GM12878 (cell line): ENCODE measurements at regions not wholly inside any gene's neighbourhood (a gene's known extent, or its start where the extent isn't known, plus 50 kb on each side); places are given as distances from the start of the nearest gene placed in this dataset.

ENCODE experiments used
- ATAC-seq: fragments of 200-7000 bp; cut with Tn5 transposase; 3 replicates; pipeline ENCODE4 v1.9.1; 2020; ENCODE audit warnings: mild to moderate bottlenecking, moderate library complexity
- BruUV-seq: library from RNA; stranded (reverse); fragments of 400-500 nt; replicated peaks from 2 replicates; lab custom pipeline; 2021; lab: Mats Ljungman, UMichigan
- CTCF ChIA-PET: fragments of 300-600 bp; sonication (Branson Sonifier 250); formaldehyde crosslinking; extraction: SDS; loops from one replicate; lab custom pipeline; 2021; ENCODE audit warnings: inconsistent platforms; lab: Yijun Ruan, JAX
- POLR2A ChIA-PET: fragments of 350-600 bp; formaldehyde crosslinking; extraction: SDS; loops from one replicate; lab custom pipeline; 2021; ENCODE audit warnings: inconsistent platforms; lab: Charles Lee
- RAD21 ChIA-PET: fragments of 300-600 bp; sonication (Branson Sonifier 250); formaldehyde crosslinking; loops from one replicate; lab custom pipeline; 2023; ENCODE audit warnings: antibody characterized with exemption; ENCODE audit not compliant: unreplicated experiment; lab: Charles Lee
- SMC1A ChIA-PET: fragments of 300-600 bp; sonication (Branson Sonifier 250); formaldehyde crosslinking; loops from one replicate; lab custom pipeline; 2023; ENCODE audit not compliant: unreplicated experiment, uncharacterized antibody; lab: Charles Lee
- DNase-seq: peaks from one replicate; pipeline ENCODE4 v3.0.0-alpha.2; 2011; ENCODE audit warnings: low read depth, low spot score
- FAIRE-seq: peaks from 3 replicates; lab custom pipeline; 2011; peaks lifted over from hg19 to GRCh38; lab: Jason Lieb, UNC
- H2AFZ ChIP-seq: 2 replicates; pipeline ENCODE4 v1.6.0; 2011; ENCODE audit warnings: low read depth, low read length, control low read depth; ENCODE audit not compliant: control insufficient read depth
- H3K27ac ChIP-seq: 2 replicates; pipeline ENCODE4 v1.5.1; 2011; ENCODE audit warnings: control low read depth; ENCODE audit not compliant: control insufficient read depth, insufficient read depth
- H3K27me3 ChIP-seq, 2 experiments: replicated peaks in 1 of 2; 2 replicates each; pipeline versions ENCODE4 v1.6.0 to v1.6.1; 2011; ENCODE audit warnings: low read length in 1 of 2; ENCODE audit not compliant: control insufficient read depth in 2 of 2, insufficient read depth in 2 of 2
- H3K36me3 ChIP-seq, 2 experiments: 2 replicates each; pipeline ENCODE4 v1.5.1; 2011; ENCODE audit warnings: low read length in 1 of 2; ENCODE audit not compliant: control insufficient read depth in 2 of 2, insufficient read depth in 2 of 2
- H3K4me1 ChIP-seq: 2 replicates; pipeline ENCODE4 v1.6.1; 2011; ENCODE audit warnings: mild to moderate bottlenecking, low read length, moderate library complexity, mixed read lengths; ENCODE audit not compliant: control insufficient read depth, insufficient read depth
- H3K4me2 ChIP-seq: 2 replicates; pipeline ENCODE4 v1.6.0; 2011; ENCODE audit warnings: control low read depth; ENCODE audit not compliant: control insufficient read depth, insufficient read depth
- H3K4me3 ChIP-seq: fragments of 200-600 bp; sonication (generic); 2 replicates; pipeline ENCODE4 v1.5.1; 2016
- H3K79me2 ChIP-seq: 2 replicates; pipeline ENCODE4 v1.6.0; 2011; ENCODE audit warnings: low read length; ENCODE audit not compliant: control insufficient read depth, insufficient read depth
- H3K9ac ChIP-seq: 2 replicates; pipeline ENCODE4 v1.8.0; 2011; ENCODE audit warnings: low read length, control low read depth, mixed read lengths; ENCODE audit not compliant: control insufficient read depth, insufficient read depth
- H3K9me3 ChIP-seq: replicated peaks from 3 replicates; pipeline ENCODE4 v1.5.1; 2011; ENCODE audit warnings: mild to moderate bottlenecking, low read length; ENCODE audit not compliant: control insufficient read depth, insufficient read depth
- H4K20me1 ChIP-seq: 2 replicates; pipeline ENCODE4 v1.6.0; 2011; ENCODE audit not compliant: control insufficient read depth, insufficient read depth
- CBFB ChIP-seq: IDR thresholded peaks from 2 replicates; pipeline ENCODE4 v1.6.1; 2016; ENCODE audit warnings: antibody characterized with exemption, low read depth
- KDM1A ChIP-seq: fragments of 200-600 bp; sonication (generic); IDR thresholded peaks from 2 replicates; pipeline ENCODE4 v1.6.1; 2016; ENCODE audit warnings: borderline replicate concordance
- SP1 ChIP-seq: IDR thresholded peaks from one replicate; pipeline ENCODE4 v1.6.1; 2011; ENCODE audit warnings: low read depth, low read length
- TAF1 ChIP-seq: IDR thresholded peaks from 2 replicates; pipeline ENCODE4 v1.6.1; 2011; ENCODE audit warnings: mild to moderate bottlenecking, low read depth, low read length, borderline replicate concordance
- TCF3 ChIP-seq: IDR thresholded peaks from 2 replicates; pipeline ENCODE4 v1.6.1; 2012; ENCODE audit warnings: low read depth, mild to moderate bottlenecking, low read length, borderline replicate concordance; ENCODE audit not compliant: insufficient read depth
- WRNIP1 ChIP-seq: IDR thresholded peaks from 2 replicates; pipeline ENCODE4 v1.6.1; 2011; ENCODE audit warnings: low read depth, low read length, improper control_type of control experiment, borderline replicate concordance
- ZBED1 ChIP-seq: IDR thresholded peaks from 2 replicates; pipeline ENCODE4 v1.6.1; 2016; ENCODE audit warnings: borderline replicate concordance
- ZNF24 ChIP-seq: fragments of 450-650 bp; IDR thresholded peaks from 2 replicates; pipeline ENCODE4 v1.6.1; 2017; ENCODE audit warnings: antibody characterized with exemption, mild to moderate bottlenecking
- ZNF687 ChIP-seq: fragments of 450-650 bp; IDR thresholded peaks from 2 replicates; pipeline ENCODE4 v1.6.1; 2017; ENCODE audit warnings: mild to moderate bottlenecking, moderate library complexity
- WGBS: methylation state at CpG from one replicate; pipeline ENCODE4 v1.1.6; 2016; ENCODE audit warnings: low lambda C conversion rate; ENCODE audit not compliant: insufficient replicate concordance, insufficient coverage; ENCODE audit errors: missing lambda C conversion rate; 5-methylcytosine and 5-hydroxymethylcytosine counted together
- in situ Hi-C: fragments of 300-500 bp; cut with MboI; formaldehyde crosslinking; loops from 9 replicates; pipeline ENCODE4 v1.14.3; 2018; ENCODE audit warnings: mixed read lengths
- intact Hi-C: fragments of 100-400 bp; cut with micrococcal nuclease; formaldehyde crosslinking; loops from one replicate; pipeline ENCODE4 v1.14.2; 2022; ENCODE audit not compliant: unreplicated experiment
- TF ChIP-seq, protein P1 (sequence below): IDR thresholded peaks from 2 replicates; pipeline ENCODE4 v1.6.1; 2012; ENCODE audit warnings: low read length, inconsistent platforms
- TF ChIP-seq, protein P2 (sequence below): fragments of 450-650 bp; IDR thresholded peaks from 2 replicates; pipeline ENCODE4 v1.6.1; 2017; ENCODE audit warnings: low read depth, mild to moderate bottlenecking, moderate library complexity

DNA sequence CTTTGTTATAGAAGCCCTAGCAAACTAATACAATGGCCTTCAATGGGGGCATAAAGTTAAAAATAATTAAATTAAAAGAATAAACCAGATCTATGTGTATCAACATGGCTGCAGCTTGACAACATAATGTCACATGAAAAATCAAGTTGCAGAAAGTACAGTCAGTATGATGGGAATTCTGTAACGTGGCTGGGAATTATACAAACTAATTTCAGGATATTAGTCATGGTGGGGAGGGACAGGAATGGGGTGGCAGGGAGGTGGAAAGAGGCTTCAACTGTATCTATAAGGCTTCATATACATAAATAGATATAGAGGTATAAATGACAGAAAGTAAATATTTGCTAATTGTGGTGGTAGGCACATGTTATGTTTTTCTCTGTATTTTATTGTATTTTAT lies 107.1 kb downstream of the UNC5CL start:
- ChIA-PET POLR2A (no interaction called here), RAD21 (no interaction called here), SMC1A (no interaction called here), CTCF (no interaction called here)
- no peak for DNase-seq
- no peaks in the 10 kb centered on the region for H4K20me1 ChIP-seq
- no peaks in the 10 kb centered on the region for H3K4me1 ChIP-seq
- BruUV-seq: no TSS peak
- intact Hi-C loops (no loop called here), in situ Hi-C loops (no loop called here)
- 5% methylated on average over 1 of the region's 1 CpG for WGBS
- peaks cover 2 to 3% of the 10 kb centered on the region in 2 experiments for H3K27me3 ChIP-seq
- TF ChIP-seq, protein P1, sequence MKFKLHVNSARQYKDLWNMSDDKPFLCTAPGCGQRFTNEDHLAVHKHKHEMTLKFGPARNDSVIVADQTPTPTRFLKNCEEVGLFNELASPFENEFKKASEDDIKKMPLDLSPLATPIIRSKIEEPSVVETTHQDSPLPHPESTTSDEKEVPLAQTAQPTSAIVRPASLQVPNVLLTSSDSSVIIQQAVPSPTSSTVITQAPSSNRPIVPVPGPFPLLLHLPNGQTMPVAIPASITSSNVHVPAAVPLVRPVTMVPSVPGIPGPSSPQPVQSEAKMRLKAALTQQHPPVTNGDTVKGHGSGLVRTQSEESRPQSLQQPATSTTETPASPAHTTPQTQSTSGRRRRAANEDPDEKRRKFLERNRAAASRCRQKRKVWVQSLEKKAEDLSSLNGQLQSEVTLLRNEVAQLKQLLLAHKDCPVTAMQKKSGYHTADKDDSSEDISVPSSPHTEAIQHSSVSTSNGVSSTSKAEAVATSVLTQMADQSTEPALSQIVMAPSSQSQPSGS: no peak
- TF ChIP-seq TCF3 (no peak), KDM1A (no peak), SP1 (no peak), ZBED1 (no peak), ZNF24 (no peak), WRNIP1 (no peak), CBFB (no peak), ZNF687 (no peak), TAF1 (no peak)
- TF ChIP-seq, protein P2, sequence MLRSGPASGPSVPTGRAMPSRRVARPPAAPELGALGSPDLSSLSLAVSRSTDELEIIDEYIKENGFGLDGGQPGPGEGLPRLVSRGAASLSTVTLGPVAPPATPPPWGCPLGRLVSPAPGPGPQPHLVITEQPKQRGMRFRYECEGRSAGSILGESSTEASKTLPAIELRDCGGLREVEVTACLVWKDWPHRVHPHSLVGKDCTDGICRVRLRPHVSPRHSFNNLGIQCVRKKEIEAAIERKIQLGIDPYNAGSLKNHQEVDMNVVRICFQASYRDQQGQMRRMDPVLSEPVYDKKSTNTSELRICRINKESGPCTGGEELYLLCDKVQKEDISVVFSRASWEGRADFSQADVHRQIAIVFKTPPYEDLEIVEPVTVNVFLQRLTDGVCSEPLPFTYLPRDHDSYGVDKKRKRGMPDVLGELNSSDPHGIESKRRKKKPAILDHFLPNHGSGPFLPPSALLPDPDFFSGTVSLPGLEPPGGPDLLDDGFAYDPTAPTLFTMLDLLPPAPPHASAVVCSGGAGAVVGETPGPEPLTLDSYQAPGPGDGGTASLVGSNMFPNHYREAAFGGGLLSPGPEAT: no peak
- H3K79me2 ChIP-seq: no peaks in the 10 kb centered on the region
- H3K9ac ChIP-seq: no peak overlapping the region
- H3K4me3 ChIP-seq: no peak overlapping the region
- H3K27ac ChIP-seq: no peak overlapping the region
- no peak overlapping the region for H2AFZ ChIP-seq
- no peak for ATAC-seq
- H3K4me2 ChIP-seq: no peak overlapping the region
- no peak for FAIRE-seq
- H3K9me3 ChIP-seq: no peaks in the 10 kb centered on the region
- no peaks in the 10 kb centered on the region for H3K36me3 ChIP-seq
